NCI-H187 treated with DMSO at 0.1 percent for 48 hours (cell line): ENCODE measurements at regions not wholly inside any gene's neighbourhood (a gene's known extent, or its start where the extent isn't known, plus 50 kb on each side); places are given as distances from the start of the nearest gene placed in this dataset.

Source experiments
- DNase-seq: peaks from one replicate; lab custom pipeline; 2025; lab: John Stamatoyannopoulos, UW

DNA sequence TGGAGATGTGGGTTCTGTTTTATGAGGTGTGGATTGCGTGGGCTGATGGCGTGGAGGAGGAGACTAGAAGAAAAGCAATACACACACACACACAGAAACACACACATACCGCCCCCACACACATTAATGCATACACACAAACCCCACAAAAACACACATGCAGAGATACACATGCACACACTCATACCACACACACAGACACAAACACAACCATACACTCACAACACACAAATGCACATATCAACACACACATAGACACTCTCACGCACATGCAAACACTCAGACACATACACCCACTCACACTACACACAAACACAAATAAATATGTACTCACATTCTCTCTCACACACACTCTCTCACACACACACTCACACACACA lies 75.7 kb upstream of the UBL3 start:
- DNase-seq, result no peak

DNA sequence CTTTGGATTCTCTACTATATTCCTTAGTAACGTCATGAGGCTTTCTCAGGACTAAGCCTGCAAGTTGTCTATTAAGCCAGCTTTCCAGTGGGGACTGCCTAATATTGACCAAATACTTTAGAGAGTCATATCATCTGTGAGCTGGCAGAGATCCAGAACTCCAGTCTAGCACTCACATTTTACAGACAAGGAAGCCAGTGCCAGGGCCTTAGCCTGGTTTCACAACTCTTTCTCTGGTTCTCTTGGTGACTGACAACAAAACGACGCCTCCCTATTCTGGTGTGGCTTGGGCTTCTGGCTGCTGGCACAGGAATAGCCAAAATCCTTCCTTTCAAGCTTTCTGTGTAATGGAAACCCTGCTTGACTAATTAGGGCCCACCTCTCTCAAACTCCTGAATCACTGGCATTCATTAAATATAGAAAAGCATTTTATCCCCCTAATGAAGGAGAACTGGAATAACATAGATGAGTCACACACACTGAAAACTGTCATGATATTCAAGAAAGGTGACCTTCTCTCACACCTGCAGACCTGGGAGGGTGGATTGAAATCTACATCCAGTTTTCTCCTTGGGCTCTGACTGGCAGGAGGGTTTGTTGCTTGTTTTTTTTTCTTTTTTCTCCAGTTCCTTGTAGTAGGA lies 75.2 kb upstream of the UBL3 start:
- no peak for DNase-seq

- DNase-seq, result no peak
Observed at GRCh38 chr13:29924482-29925350, 74.3 kb upstream of the UBL3 start.

- no peak for DNase-seq
Observed at GRCh38 chr13:29923554-29924481, 73.4 kb upstream of the UBL3 start.

- DNase-seq, result no peak
Observed at GRCh38 chr13:29922896-29923295, 72.5 kb upstream of the UBL3 start.

GRCh38 chr13:29922281-29922821 lies 71.9 kb upstream of the UBL3 start:
- DNase-seq, result no peak

- DNase-seq, result no peak
Observed at GRCh38 chr13:29921542-29921941, 71.1 kb upstream of the UBL3 start.

DNA sequence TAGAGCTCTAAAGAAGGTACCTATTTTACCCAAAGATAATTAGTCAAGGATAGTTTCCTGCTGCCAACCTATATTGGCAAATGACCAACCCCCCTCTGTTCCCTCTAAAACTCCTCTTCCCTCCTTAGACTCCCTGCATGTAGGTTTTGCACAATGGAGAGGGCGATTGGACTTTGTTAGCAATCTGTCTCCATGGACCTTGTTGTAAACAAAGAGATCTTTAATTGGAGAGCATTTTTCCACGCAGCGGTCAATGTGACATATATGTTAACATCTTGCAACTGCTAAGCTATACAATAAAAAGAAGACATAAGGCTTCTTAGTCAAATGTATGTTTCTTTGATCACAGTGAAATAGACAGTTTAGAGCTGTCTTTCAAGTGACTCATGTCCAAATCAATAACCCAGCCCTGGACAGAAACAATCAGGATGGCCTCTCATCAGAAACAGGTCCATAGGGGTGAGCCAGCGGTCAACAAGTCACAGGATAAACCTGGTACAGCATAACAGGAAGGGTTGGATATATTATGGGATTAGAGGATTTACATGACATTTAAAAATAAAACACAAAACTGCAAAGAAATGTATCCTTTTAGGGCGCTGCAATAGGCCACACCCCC lies 69.7 kb upstream of the UBL3 start:
- DNase-seq, result no peak

DNA sequence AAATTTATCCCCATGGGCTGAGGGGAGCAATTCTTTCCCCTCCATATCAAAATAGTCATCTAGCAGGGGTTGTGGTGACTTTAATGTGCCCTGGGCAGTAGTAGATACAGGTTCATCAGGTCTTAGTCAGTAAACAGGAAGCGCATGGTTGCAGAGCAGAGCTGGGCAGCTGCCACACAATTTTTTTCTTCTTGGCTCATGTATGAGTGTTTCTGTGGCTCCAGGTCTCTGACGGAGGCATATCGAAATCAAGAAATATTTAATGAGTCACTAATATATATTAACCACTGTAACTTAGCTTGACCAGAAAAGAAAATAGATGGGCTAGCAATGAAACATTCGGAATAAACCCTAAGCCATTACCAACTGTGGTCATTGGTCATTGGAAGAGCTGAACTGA lies 68.4 kb upstream of the UBL3 start:
- no peak for DNase-seq

DNA sequence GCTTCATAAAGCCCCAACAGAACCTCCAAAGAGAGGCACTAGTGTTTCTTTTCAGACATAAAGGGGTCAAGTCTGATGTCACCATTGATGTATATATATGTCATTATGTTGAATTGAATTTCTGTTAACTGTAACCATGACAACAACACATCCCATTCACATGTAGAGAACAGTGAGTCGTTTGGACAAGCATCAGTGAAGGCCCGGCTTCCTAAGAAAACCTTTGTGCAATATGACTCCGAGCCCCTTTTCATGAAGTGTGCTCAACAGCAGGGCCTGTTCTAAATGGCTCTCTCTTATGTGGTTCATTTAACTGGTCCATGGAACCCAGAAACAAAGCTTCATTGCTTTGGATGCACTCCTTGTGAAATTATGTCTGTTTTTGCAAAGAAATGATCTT lies 67.2 kb upstream of the UBL3 start:
- DNase-seq, result no peak

DNA sequence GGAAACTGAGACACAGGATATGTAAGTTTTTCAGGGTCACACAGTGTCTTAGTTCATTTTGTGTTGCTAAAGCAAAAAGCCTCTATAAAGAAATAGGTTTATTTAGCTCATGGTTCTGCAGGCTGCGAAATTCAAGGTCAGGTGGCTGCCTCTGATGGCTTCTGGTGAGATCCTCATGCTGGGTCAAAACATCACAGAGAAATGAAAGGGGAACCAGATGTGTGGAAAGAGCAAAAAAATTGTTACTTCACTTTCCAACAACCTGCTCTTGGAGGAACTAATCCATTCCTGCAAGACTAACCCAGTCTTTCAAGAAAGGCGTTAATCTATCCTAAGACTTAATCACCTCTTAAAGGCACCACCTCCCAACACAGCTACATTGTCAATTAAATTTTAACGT lies 64.2 kb upstream of the UBL3 start:
- DNase-seq, result no peak

GRCh38 chr13:29911781-29912418 lies 61.5 kb upstream of the UBL3 start:
- no peak for DNase-seq

DNA sequence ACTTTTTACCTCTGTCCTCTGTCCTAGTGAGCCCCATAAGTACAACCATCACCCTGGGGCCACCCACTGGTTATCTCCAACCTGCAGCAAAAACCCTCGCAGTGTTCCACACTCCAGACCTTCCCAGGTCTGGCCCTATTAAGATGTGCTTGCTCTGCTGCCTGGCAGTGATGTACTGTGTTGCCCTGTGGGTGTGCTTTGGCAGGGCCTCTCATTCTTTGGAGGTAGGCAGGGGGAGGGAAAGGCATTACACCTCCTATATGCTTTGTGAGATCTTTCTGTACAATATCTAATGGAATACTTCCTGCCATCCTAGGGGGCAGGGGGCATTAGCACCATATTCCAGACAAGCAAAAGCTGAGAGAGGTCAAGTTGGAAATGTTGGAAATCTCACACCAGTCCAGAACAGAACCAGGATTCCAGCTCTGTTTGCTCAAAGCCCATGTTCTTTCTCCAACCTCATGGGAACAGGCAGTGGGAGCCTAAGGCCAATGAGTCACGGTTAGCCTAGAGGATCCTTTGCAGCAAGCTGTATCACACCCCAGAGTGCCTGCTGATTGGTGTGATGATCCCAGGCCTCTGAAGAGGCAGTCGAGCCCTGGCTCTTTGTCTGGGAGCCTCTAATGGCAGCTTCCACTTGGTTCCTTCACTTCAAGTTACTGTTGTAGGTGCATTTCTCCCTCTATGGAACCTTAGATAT lies 59.7 kb upstream of the UBL3 start:
- no peak for DNase-seq

- no peak for DNase-seq
Observed at GRCh38 chr13:29909081-29909730, 58.8 kb upstream of the UBL3 start.

DNA sequence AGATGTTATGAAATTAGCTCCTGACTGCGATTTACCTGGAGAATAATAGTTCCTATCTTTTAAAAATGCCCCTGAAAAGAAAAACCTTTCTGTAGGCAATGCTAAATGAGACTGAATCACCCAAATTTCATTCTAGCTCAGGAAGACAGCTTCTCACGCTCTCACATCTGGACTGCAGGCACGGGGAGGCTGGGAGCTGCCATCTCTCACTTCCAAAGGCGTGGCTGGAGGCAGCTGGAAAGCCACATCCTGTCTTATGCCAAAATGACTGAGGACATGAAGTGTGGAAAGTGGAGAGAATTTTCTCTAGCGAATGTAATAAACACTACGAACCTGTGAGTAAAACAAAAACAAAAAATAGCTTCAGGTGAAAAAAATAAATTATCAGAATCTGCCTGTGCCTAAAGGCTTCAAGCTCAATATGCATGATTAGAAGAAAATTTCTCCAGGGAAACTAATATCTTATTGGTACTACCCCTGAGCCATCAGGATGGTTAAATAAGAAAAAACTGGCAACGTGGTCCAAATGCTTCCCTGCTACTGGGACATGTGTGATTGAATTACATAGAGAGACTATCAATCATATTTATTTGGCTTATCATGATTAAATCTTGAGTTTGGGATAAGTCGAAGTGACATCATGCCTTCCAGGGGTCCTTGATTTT lies 58.1 kb upstream of the UBL3 start:
- no peak for DNase-seq

DNA sequence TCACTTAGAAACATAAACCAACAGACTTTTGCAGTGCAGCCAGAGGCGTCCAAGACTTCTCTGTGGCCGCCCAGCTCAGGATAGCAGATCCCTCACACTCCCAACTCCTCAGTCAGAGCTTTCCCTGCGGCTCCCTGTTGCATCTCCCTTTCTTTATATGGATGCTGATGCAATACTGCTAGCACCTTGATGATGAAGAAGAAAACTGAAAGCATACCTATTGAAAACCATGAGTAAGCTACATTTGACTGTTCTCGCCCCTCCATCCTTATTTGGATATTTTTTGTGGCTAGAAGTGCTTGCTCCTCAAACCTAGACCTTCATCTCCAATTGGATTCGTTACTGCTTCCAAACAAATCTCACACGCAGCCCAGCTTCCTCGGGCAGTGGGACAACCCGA lies 57.3 kb upstream of the UBL3 start:
- DNase-seq, result no peak

DNA sequence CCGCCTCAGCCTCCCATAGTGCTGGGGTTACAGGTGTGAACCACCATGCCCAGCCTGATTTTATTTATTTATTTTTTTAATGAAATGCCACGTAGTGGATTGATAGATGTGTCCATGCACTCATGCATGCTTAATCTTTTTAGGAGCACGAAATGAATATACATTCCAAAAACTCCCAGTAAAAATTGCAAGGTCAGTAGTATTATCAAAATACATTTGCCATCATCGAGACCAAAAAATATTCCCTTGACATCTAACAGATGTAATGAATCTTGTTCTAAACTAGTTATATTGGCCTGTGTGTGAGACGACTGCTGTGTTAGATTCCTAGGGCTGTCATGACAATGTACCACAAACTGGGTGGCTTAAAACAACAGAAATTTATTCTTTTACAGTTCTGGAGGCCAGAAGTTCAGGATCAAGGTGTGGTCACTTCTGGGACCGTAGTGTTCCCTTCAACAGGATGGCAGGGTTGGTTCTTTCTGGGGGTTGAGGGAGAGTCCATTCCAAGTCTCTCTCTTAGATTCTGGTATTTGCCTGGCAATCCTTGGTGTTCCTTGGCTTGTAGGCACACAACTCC lies 56.1 kb upstream of the UBL3 start:
- no peak for DNase-seq

GRCh38 chr13:29905845-29906244 lies 55.4 kb upstream of the UBL3 start:
- no peak for DNase-seq

DNA sequence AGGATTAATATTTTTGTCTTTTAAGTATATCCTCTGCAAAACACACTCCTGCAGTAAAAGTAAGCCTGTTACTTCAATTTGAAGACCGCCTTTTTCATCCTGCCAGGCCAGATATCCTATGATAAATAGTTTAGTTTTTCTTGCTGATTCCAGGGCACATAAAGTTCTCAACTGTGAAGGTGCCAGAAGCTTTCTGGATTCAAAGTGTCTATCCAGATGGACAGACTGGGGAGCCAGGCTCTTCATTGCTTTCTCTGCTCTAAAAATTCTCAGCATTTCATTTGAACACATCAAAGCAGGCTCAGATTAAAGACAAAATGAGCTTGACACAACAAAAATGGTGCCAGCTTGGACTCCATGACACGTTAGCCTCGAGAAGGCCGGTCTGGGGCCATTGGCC lies 53.6 kb upstream of the UBL3 start:
- DNase-seq, result no peak
